Kidney epithelial cell (primary cell): ENCODE measurements at regions not wholly inside any gene's neighbourhood (a gene's known extent, or its start where the extent isn't known, plus 50 kb on each side); places are given as distances from the start of the nearest gene placed in this dataset.

Source experiments
- DNase-seq: peaks from one replicate; pipeline ENCODE4 v3.0.0-alpha.2; 2010; ENCODE audit warnings: low read depth
- H3K27me3 ChIP-seq: 2 replicates; pipeline ENCODE4 v1.6.0; 2011; ENCODE audit warnings: low read length; ENCODE audit not compliant: control insufficient read depth, insufficient read depth
- H3K36me3 ChIP-seq: 2 replicates; pipeline ENCODE4 v1.5.1; 2011; ENCODE audit warnings: low read length; ENCODE audit not compliant: control insufficient read depth, insufficient read depth
- H3K4me3 ChIP-seq: 2 replicates; pipeline ENCODE4 v1.5.1; 2011; ENCODE audit warnings: low read depth, mild to moderate bottlenecking, control low read depth, low read length
- TF ChIP-seq, protein P1 (sequence below): IDR thresholded peaks from 2 replicates; pipeline ENCODE4 v1.5.1; 2011; ENCODE audit warnings: mild to moderate bottlenecking, moderate library complexity, low read length, control low read depth, inconsistent platforms; ENCODE audit not compliant: insufficient read depth, poor library complexity, severe bottlenecking

DNA sequence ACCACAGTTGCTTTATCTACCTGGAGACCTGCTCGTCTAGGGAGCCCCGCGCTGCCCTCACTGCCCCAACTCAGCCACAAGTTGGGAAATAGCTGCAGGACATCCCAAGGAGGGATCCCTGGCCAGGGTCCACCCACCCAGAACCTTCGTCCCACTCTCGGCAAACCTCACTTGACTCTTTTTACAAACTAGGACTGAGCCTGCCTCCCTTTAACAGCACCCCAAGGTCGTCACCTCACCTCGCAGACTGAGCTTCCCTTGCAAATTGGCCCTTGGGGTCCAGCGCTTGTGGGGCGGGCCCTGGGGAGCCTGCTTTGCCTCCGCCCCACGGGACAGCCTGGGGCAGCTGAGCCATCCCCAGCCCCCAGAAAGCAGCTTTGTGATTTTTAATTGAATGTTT is 1505.8 kb downstream of the TBC1D22A start:
- TF ChIP-seq, protein P1, sequence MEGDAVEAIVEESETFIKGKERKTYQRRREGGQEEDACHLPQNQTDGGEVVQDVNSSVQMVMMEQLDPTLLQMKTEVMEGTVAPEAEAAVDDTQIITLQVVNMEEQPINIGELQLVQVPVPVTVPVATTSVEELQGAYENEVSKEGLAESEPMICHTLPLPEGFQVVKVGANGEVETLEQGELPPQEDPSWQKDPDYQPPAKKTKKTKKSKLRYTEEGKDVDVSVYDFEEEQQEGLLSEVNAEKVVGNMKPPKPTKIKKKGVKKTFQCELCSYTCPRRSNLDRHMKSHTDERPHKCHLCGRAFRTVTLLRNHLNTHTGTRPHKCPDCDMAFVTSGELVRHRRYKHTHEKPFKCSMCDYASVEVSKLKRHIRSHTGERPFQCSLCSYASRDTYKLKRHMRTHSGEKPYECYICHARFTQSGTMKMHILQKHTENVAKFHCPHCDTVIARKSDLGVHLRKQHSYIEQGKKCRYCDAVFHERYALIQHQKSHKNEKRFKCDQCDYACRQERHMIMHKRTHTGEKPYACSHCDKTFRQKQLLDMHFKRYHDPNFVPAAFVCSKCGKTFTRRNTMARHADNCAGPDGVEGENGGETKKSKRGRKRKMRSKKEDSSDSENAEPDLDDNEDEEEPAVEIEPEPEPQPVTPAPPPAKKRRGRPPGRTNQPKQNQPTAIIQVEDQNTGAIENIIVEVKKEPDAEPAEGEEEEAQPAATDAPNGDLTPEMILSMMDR = no peak
- Histone ChIP-seq H3K27me3 (no peaks in the 10 kb centered on the region), H3K36me3 (no peaks in the 10 kb centered on the region), H3K4me3 (no peak overlapping the region)
- DNase-seq = no peak

DNA sequence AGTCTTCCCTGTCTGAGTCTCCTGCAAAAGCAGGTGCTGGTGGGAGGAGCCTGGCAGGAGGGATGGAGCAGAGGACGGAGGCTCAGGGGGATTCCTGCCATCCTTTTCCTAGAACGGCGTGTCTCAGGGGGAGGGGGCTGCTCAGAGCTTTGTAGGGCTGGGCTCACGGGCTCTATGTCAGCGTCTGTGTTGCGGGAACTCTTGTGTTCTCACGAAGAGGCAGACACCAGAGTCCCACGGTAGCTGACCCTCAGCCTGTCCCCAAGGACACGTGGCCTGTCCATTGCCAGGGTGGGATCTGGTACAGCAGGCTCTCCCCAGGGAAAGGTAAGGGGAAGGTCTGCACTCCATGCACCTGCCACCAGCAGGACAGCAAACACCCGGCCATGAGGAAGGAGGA is 1505.2 kb downstream of the TBC1D22A start:
- DNase-seq = no peak
- TF ChIP-seq, protein P1 = no peak
- H3K27me3 ChIP-seq = no peaks in the 10 kb centered on the region
- H3K36me3 ChIP-seq = no peaks in the 10 kb centered on the region
- no peak overlapping the region for H3K4me3 ChIP-seq

DNA sequence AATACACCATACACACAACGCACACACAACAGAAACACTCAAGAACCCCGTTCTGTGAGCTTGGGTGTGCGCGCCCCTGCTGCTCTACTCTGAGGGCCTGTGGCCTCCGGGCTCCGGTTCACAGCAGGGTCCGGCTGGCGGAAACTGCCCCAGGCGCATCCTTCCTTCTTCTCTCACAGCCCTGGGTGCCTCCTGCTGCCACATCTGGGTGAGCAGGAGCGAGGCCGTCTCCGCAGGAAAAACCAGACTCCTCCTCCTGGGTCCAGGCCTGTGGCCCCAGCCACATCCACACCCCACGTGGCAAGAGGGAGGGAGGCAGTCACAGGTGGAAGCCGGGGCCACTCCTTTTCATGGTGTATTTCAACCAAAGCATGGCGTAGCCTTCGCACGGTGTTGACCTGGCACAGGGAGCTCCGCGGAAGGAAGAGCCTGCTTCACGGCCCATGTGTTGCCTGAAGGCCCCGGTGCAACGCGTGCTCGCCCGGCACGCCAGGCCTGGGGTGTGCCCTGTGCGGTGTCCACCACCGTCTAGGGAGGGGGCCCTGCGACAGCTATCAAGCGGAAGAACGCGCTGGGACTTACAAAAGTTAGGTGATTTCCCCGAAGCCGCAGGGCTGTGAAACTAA is 1502.7 kb downstream of the TBC1D22A start:
- TF ChIP-seq, protein P1 = no peak
- DNase-seq = no peak
- Histone ChIP-seq H3K36me3 (no peaks in the 10 kb centered on the region), H3K27me3 (no peaks in the 10 kb centered on the region), H3K4me3 (no peak overlapping the region)

DNA sequence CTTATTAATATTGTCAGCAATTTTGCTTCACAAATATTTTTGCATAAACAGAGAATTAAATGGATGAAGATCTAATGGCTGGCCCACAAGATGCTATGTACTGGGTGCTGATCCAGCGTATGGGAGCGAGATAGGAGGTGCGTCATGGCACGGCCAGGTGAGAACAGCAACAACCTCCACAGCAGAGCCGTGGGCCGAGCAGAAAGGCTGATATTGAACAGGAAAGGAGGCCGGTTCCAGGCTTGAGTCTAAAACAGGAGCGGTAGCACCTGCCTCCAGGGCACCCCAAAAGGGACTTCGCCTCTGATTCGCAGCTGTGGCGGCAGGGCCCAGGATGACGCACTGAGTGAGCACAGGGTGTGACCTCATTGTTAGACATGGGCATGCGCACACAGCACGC is 1502.1 kb downstream of the TBC1D22A start:
- no peak overlapping the region for H3K4me3 ChIP-seq
- DNase-seq = no peak
- H3K36me3 ChIP-seq = no peaks in the 10 kb centered on the region
- no peaks in the 10 kb centered on the region for H3K27me3 ChIP-seq
- TF ChIP-seq, protein P1 = no peak

DNA sequence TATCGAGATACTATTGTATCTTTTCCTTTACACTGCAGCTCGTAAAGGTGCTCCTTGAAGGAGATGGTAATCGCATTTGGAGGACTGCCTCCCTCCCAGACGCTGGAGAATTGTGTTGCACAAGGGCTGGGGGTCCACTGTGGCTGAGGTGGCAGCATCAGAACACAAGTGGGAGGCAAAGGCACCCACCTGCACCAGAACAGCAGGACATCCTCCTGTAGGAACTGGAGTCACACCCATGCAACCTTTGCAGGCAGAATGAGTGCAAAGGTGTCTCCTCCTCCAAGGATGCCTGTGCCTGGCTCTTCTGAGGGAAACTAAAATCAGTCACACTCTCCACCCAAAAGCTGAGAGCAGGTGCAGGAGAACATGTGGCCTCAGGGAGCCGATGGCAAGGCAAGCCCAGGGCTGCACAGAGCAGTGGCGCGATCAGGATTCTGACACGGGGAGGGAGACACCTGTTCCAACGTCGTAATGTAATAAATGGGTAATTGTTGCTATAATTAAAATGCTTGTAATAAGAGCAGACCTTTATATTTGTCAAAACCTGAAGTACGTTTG is 1501.4 kb downstream of the TBC1D22A start:
- Histone ChIP-seq H3K4me3 (no peak overlapping the region), H3K36me3 (no peaks in the 10 kb centered on the region), H3K27me3 (no peaks in the 10 kb centered on the region)
- TF ChIP-seq, protein P1 = no peak
- no peak for DNase-seq

DNA sequence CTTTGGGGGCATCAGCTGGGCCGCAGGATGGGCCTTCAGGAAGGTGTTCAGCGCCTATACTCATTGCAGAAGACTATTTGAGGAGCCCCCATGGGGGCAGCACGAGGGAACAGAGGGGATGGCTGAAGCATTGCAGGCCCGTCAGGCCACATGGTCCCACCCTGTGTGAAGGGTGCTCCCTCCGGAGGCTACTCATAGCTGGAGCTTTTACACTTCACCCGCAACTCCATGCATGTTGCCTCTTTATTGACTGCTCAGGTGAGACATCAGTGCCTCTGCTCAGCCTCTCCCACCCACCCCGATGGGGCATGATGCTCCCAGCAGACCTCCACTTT is 1500.9 kb downstream of the TBC1D22A start:
- TF ChIP-seq, protein P1 = no peak
- H3K36me3 ChIP-seq = no peaks in the 10 kb centered on the region
- DNase-seq = no peak
- no peaks in the 10 kb centered on the region for H3K27me3 ChIP-seq
- H3K4me3 ChIP-seq = no peak overlapping the region
